T-helper 2 cell (primary cell): ENCODE measurements at regions not wholly inside any gene's neighbourhood (a gene's known extent, or its start where the extent isn't known, plus 50 kb on each side); places are given as distances from the start of the nearest gene placed in this dataset.
A peak's percentile ranks its signal among the peaks of the same experiment; 100 is the strongest.
"Not testable (repeated sequence)": the region's sequence is repeated elsewhere in the genome, so short reads cannot be mapped to it uniquely, and the experiment has no call there.

Experiments used
- DNase-seq, 5 experiments: peaks; one replicate each; pipeline versions ENCODE4 v3.0.0 to v3.0.0-alpha.2; 2012 to 2022

GRCh38 chr18:73047688-73048087 lies 179.9 kb upstream of the NETO1 start:
- DNase-seq = no peak

- DNase-seq = no peak
These were observed 177.2 kb upstream of the NETO1 start for GRCh38 chr18:73045037-73045436.

GRCh38 chr18:73043611-73044010 lies 175.8 kb upstream of the NETO1 start:
- no peak for DNase-seq

- no peak for DNase-seq
These were observed 175.4 kb upstream of the NETO1 start for GRCh38 chr18:73043211-73043610.

GRCh38 chr18:73040247-73040646 lies 172.5 kb upstream of the NETO1 start:
- DNase-seq = no peak

- no peak for DNase-seq
These were observed 170.5 kb upstream of the NETO1 start for GRCh38 chr18:73038336-73038735.

- no peak for DNase-seq
These were observed 156.2 kb upstream of the NETO1 start for GRCh38 chr18:73023975-73024374.

GRCh38 chr18:73009691-73010090 lies 141.9 kb upstream of the NETO1 start:
- DNase-seq = no peak

GRCh38 chr18:73007915-73008308 lies 140.1 kb upstream of the NETO1 start:
- no peak for DNase-seq

- DNase-seq = no peak
These were observed 139.6 kb upstream of the NETO1 start for GRCh38 chr18:73007195-73007914.

GRCh38 chr18:73006331-73006730 lies 138.5 kb upstream of the NETO1 start:
- DNase-seq = no peak

- DNase-seq = no peak
These were observed 136.5 kb upstream of the NETO1 start for GRCh38 chr18:73004260-73004659.

- DNase-seq = no peak
These were observed 132.3 kb upstream of the NETO1 start for GRCh38 chr18:72999971-73000607.

- no peak for DNase-seq
These were observed 127.8 kb upstream of the NETO1 start for GRCh38 chr18:72995558-72995957.

- DNase-seq = no peak
These were observed 125.5 kb upstream of the NETO1 start for GRCh38 chr18:72993250-72993649.

GRCh38 chr18:72991379-72991778 lies 123.6 kb upstream of the NETO1 start:
- no peak for DNase-seq

- not testable (repeated sequence) for DNase-seq
These were observed 119.8 kb upstream of the NETO1 start for GRCh38 chr18:72987570-72987969.

- no peak for DNase-seq
These were observed 118.3 kb upstream of the NETO1 start for GRCh38 chr18:72986103-72986502.

GRCh38 chr18:72985686-72986085 lies 117.9 kb upstream of the NETO1 start:
- peak in 1 of 5 experiments; percentile 22 for DNase-seq

- DNase-seq = no peak
These were observed 116.5 kb upstream of the NETO1 start for GRCh38 chr18:72984290-72984689.

GRCh38 chr18:72973841-72974240 lies 106.1 kb upstream of the NETO1 start:
- no peak for DNase-seq

GRCh38 chr18:72965616-72966015 lies 97.8 kb upstream of the NETO1 start:
- no peak for DNase-seq

- not testable (repeated sequence) for DNase-seq
These were observed 90.4 kb upstream of the NETO1 start for GRCh38 chr18:72958195-72958594.

GRCh38 chr18:72948439-72948838 lies 80.7 kb upstream of the NETO1 start:
- DNase-seq = no peak

GRCh38 chr18:72942766-72943165 lies 75.0 kb upstream of the NETO1 start:
- no peak for DNase-seq
